ENCODE measurements at regions not wholly inside any gene's neighbourhood (a gene's known extent, or its start where the extent isn't known, plus 50 kb on each side); places are given as distances from the start of the nearest gene placed in this dataset.

DNA sequence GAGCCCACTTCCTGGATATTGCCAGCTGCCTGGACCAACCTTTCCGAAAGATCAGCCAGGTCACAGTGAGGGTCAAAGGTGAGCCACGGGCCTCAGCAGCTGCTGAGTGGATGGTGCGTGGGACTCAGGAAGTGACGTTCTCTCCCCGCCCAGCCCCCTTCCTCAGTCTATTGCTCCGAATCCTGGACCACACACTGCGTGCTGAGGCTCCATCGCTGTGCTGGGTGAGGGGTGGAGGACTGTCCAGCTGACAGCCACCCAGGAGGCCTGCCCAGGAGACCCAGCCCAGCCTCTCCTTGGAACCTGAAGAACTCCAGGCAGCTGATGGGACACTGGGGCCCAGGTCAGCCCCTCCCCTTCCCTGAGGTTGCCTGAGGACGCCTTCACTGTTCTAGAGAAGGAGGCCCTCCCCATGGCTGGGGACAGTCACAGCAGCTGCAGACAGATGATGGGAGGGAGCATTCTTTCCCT, 94.4 kb upstream of the CD93 start:
- no peak overlapping the region for H3K4me3 ChIP-seq
- 81% methylated on average over 9 of the region's 9 CpGs for WGBS
- H3K27me3 ChIP-seq (replicated peaks; ENCODE audit: insufficient read depth): no peaks in the 10 kb centered on the region
- intact Hi-C loops (cut with DNase I): no loop called here
- DNase-seq (ENCODE audit: low spot score): no peak
- no peaks in the 10 kb centered on the region for H3K36me3 ChIP-seq
- no peaks in the 10 kb centered on the region for H3K9me3 ChIP-seq
- no peak overlapping the region for H3K27ac ChIP-seq
- no peaks in the 10 kb centered on the region for H3K4me1 ChIP-seq (replicated peaks)
- TF ChIP-seq POLR2A (IDR thresholded peaks at IDR 0.05) (no peak), CTCF (IDR thresholded peaks at IDR 0.05) (no peak), POLR2AphosphoS5 (IDR thresholded peaks at IDR 0.05) (no peak)

DNA sequence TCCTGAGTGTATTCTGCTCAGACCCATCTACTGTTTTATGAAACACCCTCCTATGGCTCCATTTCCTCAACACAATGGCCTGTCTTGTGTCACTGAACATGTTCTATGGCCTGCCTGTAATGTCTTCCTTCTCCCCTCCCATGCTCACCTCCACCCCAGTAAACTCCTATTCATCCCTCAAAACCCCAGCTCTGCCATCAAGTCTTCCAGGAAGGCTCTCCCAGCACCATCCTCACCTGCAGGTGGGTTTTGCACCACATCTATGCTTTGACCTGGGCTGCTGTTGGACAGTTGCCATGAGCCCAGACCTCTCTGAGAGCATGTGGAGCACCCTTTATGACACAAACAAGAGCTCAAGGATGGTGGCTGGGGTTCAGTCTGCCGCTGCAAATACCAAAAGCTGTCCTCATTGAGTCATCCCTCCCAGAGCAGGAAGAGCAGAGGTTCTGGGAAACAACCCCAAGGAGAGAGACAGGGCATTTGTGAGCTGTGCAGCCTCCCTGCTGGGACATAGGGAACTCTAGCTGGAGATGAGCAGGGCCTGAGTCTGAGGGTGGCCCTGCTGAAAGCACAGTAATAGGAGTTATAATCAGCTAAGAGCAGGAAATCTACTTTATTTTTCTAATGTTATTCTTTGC, 93.8 kb upstream of the CD93 start:
- Histone ChIP-seq H3K27me3 (replicated peaks; ENCODE audit: insufficient read depth) (no peaks in the 10 kb centered on the region), H3K4me3 (no peak overlapping the region), H3K9me3 (no peaks in the 10 kb centered on the region), H3K27ac (no peak overlapping the region), H3K36me3 (no peaks in the 10 kb centered on the region), H3K4me1 (replicated peaks) (no peaks in the 10 kb centered on the region)
- no peak for DNase-seq (ENCODE audit: low spot score)
- 80% methylated on average over 1 of the region's 1 CpG for WGBS
- TF ChIP-seq POLR2AphosphoS5 (IDR thresholded peaks at IDR 0.05) (no peak), CTCF (IDR thresholded peaks at IDR 0.05) (no peak), POLR2A (IDR thresholded peaks at IDR 0.05) (no peak)
- intact Hi-C loops (cut with DNase I): no loop called here

GRCh38 chr20:23178806-23179205, 92.7 kb upstream of the CD93 start:
- H3K27me3 ChIP-seq (replicated peaks; ENCODE audit: insufficient read depth): no peaks in the 10 kb centered on the region
- no peaks in the 10 kb centered on the region for H3K4me1 ChIP-seq (replicated peaks)
- H3K9me3 ChIP-seq: no peaks in the 10 kb centered on the region
- H3K27ac ChIP-seq: no peak overlapping the region
- H3K36me3 ChIP-seq: no peaks in the 10 kb centered on the region
- intact Hi-C loops (cut with DNase I): no loop called here
- 9% methylated on average over 3 of the region's 3 CpGs for WGBS
- DNase-seq (ENCODE audit: low spot score): no peak
- no peak for TF ChIP-seq POLR2AphosphoS5 (IDR thresholded peaks at IDR 0.05)
- no peak for TF ChIP-seq CTCF (IDR thresholded peaks at IDR 0.05)
- no peak for TF ChIP-seq POLR2A (IDR thresholded peaks at IDR 0.05)
- H3K4me3 ChIP-seq: no peak overlapping the region

DNA sequence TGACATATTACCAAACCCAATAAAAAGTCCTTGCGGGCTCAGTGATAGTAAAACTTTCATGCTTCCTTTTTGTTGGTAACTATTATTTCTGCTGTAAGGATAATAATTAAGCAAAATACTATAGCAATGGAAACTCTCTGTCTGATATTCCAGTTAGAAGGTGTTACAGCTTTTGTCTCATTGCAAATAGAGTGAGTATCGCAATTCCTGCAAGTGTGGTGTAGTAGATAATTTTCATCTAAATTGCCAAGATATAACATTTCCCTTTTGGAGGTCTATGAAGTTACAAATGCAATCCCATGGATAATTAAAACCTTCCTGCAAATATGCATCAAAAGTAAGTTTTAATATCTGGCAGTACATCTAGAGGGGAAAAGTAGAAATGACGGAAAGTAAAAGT, 88.7 kb upstream of the CD93 start:
- 76% methylated on average over 3 of the region's 3 CpGs for WGBS
- intact Hi-C loops (cut with DNase I): no loop called here
- Histone ChIP-seq H3K27ac (no peak overlapping the region), H3K4me1 (replicated peaks) (no peaks in the 10 kb centered on the region), H3K27me3 (replicated peaks; ENCODE audit: insufficient read depth) (no peaks in the 10 kb centered on the region), H3K36me3 (no peaks in the 10 kb centered on the region), H3K9me3 (no peaks in the 10 kb centered on the region), H3K4me3 (no peak overlapping the region)
- no peak for DNase-seq (ENCODE audit: low spot score)
- no peak for TF ChIP-seq POLR2A (IDR thresholded peaks at IDR 0.05)

GRCh38 chr20:23167431-23167830, 81.3 kb upstream of the CD93 start:
- Histone ChIP-seq H3K4me3 (no peak overlapping the region), H3K4me1 (replicated peaks) (no peaks in the 10 kb centered on the region), H3K27ac (no peak overlapping the region), H3K27me3 (replicated peaks; ENCODE audit: insufficient read depth) (no peaks in the 10 kb centered on the region), H3K36me3 (no peaks in the 10 kb centered on the region), H3K9me3 (no peaks in the 10 kb centered on the region)
- no peak for DNase-seq (ENCODE audit: low spot score)
- intact Hi-C loops (cut with DNase I): no loop called here
- 91% methylated on average over 4 of the region's 4 CpGs for WGBS
- TF ChIP-seq POLR2A (IDR thresholded peaks at IDR 0.05): no peak
- no peak for TF ChIP-seq POLR2AphosphoS5 (IDR thresholded peaks at IDR 0.05)
- no peak for TF ChIP-seq CTCF (IDR thresholded peaks at IDR 0.05)
